NCI-H774 (cell line): ENCODE measurements at regions not wholly inside any gene's neighbourhood (a gene's known extent, or its start where the extent isn't known, plus 50 kb on each side); places are given as distances from the start of the nearest gene placed in this dataset.
"Not testable (repeated sequence)": the region's sequence is repeated elsewhere in the genome, so short reads cannot be mapped to it uniquely, and the experiment has no call there.

ENCODE experiments used
- DNase-seq: peaks from one replicate; lab custom pipeline; 2025; lab: John Stamatoyannopoulos, UW

DNA sequence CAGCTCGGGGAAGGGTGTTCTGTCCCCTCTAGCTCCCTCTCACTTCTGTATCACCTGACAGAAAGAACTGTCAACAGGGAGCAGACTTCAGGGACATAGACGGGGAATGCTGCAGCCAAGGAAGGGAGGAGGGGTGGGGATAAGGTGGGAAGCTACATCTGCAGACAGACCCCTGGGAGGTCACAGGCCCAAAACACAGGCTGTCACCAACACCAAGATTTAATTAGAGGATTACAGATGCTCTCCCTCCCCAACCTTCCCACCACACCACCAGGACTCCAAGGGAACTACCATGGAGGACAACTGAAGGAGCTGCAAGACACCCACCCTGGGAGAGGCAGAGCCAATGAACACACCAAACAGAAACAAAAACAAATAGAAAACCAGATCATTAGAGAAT lies 425.2 kb upstream of the VSTM2A start:
- DNase-seq: no peak

DNA sequence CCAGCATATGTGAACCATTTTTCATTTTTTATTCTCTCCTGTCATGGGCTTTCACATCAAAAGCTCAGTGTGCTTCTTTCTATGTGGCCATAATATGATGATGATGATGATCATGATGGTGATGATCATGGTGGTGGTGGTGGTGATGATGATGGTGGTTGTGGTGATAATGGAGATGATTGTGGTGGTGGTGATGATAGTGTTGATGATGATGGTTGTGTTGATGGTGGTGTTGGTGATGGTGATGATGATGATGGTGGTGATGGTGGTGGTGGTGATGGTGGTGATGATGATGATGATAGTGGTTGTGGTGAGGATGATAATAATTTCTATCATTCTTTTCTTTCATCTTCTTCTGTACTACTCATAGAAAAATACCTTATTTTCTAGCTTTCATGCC lies 413.1 kb upstream of the VSTM2A start:
- no peak for DNase-seq

DNA sequence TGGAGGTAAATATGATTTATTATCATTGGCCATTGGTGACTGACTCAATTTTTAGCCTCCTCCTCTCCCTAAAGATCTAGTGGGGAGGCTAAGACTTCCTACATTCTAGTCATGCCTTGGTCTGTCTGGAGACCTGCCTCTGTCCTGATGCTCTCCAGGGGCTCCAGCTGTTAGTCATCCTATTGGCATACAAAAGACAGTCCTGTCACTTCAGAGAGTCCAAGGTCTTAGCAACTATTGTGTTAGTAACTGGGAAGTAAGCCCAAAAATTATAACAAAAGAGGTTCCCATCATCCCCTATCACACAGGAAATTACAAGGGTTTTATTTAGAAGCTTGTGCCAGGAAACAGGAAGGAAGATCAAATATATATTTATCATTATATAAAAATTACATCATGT lies 400.6 kb upstream of the VSTM2A start:
- no peak for DNase-seq

DNA sequence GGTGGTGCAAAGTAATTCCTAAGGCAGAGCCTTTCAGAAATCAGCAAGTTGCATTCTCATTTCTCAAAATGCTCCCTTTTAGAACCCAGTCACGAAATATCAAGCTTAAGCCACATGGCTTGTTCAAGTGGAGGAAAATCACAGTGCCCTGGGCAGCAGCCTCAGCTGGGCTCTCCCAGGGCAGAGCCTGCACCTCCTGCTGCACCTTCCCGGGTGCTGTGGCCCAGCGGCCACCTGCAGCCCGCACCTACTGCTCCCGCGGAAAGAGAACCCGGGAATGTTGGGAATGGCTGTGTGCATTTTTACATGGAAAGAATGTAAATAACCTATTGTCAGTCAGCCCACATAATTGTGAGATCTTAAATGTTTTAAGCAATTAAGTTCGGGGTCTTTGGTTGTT lies 396.5 kb upstream of the VSTM2A start:
- DNase-seq: no peak

DNA sequence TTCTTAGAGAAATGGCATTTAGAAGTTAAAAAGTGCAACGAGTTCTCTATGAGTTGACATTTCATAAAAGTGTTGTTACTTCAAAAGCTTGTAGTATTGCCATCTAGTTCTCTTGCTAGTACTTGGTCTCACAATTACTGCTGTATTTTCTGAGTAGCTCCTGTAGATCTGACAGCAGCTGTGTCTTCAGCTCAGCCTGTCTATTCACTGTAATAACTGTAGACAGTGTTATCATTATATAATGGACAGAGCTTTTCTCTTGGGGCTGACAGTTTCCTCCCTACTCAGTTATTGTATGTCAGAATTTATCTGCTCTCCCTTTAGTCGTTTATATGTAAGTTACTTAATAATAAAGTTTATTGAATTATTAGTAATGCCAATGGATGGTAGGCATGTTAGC lies 388.7 kb upstream of the VSTM2A start:
- DNase-seq: no peak

DNA sequence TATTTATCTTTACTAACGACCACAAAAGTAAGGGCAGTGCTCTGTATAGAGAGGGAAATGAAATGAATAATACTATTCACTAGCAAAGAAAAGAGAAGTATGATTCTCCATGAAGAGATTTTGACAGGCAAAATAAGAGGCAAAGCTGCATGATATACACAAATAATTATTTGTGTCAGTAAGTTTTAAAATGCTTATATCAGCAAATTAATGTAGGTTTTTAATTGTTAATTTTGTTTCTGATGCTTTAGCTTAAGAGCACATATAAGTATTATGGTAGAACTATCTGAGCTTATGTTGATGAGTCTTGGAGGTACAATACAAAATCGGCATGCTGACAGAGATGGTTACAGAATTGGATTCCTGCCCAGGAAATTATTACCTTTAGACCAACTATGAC lies 383.1 kb upstream of the VSTM2A start:
- no peak for DNase-seq

DNA sequence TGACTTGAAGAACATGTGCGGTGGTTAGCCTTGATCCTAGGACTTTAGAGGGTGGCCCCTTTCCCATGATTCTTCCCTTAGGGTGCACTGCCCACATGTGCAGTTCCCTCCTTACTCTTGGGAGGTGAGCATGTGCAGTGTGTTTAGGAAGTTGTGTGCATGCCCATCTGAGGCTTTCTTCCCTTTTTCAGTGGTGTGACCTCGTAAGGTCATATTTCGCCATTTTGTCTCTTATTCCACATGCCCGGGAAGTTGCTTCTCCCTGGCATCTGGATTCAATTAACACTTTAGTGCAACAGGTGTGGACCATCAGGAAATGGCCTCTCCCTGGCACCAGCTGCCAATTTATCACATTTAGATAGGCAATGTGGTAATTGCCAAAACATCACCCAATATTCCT lies 380.6 kb upstream of the VSTM2A start:
- DNase-seq: no peak

DNA sequence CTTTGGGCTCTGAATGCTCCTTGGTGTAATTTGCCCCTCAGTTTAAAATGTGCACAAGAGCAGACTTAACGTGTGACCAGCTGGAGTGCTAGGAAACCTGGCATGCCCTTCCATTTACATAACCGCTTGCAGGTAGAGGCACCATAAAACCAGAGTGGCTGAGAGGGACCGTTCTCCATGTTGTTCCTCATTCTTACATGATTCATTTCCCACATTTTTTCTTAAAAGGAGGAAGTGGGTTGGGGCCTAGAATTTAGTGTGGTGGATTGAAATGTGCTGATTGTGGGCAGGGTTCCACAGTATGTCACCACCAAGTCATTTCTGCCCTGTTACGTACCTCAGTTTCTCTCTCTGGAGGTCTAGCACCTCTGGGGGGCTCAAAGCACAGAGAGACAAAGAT lies 375.8 kb upstream of the VSTM2A start:
- DNase-seq: no peak

DNA sequence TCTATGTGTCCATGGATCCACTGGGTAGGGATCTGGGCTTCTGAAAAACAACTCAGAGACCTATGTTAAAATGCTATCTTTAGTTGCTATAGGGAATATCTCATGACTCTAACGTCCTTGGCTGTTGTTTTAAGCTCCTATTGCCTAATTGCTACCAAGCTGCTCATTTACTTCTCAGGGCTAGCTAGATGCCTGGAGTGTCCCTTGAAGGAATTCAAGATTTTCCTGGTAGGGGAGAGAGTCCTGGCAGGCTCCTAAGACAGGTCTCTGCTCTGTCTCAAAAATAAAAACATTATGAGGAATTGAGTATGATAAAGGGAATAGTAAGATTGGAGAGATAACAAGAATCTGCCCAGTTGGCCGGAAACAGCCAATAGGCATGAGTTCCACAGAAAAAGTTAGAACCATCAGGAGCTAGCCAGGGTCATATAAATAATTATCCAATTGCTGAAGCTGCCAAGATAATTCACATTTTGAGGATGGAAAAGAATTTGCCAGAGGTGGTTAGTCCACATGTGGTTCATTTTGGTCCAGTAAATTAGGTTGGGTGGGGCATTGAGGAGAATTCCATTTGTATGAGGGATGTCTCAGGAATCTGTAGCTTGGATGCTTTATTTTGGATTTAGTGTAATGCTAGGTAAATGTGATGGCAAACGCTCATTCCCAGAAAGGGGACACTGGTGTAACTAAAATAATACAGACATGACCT lies 362.7 kb upstream of the VSTM2A start:
- no peak for DNase-seq

DNA sequence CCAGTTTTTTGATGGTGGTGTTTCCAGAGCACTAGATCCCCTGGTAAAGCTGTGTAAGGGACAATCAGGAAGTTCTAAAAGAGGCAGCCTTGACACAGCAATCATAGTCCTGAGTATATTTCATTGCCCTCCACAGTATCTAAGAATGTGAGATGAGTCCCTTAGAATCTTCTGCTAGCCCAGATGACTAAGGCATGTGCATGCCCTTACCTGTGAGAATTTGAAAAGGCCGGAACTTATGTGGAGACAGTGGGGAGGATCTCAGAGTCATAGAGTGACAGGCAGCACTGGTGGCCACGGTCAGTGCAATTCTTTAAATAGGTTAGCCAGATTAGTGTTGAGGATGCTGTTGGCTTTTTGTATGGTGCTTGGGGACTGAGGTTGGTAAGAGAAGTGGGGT lies 361.4 kb upstream of the VSTM2A start:
- no peak for DNase-seq

DNA sequence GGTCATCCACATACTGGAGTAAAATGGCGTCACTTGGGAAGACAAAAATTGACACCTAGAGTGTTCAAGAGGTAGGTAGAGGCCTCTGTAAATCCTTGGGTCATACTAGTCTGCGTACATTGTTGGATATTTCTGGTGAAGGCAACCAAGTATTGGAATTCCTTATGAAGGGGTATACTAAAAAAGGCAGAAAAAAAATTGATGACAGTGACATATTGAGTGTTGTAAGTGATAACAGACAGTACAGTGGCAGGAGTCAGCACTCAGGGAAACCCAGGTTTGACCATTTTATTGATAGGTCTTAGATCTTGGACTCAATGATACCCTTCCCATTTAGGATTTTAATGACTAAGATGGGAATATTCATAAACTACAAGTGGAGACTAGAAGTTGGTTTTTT lies 359.1 kb upstream of the VSTM2A start:
- DNase-seq: no peak

DNA sequence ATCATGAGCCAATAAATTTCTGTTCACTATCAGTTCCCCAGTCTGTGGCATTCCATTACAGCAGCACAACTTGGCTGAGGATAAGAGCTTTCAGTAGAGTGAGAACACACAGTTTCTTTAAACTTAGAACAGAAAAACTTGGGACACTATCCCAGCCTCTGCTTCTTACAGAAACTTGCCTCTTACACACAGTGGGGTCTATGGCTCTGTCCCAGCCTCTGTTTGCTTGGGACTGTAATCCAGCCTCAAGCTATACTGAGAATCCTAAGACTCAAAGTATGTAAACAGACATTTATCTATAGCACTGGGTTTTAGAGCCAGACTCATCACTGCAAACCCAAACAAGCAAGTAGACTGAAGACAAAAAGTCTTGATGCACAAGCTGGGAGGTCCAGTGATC lies 355.8 kb upstream of the VSTM2A start:
- DNase-seq: no peak

DNA sequence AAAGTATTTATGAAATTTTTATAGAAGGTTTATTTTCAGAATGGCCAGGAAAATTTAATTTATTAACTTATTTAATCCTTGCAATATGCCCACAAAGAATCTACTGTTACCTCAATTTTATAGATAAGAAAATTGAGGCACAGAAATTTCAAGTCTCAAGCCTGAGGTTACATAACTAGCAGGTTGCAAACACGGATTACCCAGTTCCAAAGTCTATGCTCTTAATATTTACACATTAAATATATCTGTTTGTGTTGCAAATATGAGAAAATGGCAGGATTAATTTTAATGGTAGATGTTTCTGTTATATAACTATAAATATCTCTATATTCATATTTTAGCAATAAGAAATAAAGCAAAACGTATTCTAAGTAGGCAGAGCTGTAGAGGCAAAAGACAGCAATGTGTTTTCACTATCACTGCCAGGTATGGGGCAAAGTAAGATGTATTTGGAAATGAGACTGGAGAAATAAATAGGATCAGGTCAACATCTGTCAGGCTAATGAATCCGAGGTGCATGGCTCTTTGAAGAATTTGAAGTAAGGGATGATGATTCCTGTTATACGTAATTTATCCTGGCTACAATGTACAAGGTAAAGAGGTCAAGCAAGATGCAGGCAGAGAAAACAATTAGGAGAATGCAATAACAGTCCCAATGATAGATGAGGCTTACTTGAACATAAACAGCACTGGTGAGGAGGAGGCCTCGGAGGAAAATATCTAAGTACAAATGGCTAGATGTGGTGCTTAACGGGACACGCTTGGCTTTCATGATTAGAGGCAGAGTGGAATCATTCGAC lies 354.1 kb upstream of the VSTM2A start:
- no peak for DNase-seq

DNA sequence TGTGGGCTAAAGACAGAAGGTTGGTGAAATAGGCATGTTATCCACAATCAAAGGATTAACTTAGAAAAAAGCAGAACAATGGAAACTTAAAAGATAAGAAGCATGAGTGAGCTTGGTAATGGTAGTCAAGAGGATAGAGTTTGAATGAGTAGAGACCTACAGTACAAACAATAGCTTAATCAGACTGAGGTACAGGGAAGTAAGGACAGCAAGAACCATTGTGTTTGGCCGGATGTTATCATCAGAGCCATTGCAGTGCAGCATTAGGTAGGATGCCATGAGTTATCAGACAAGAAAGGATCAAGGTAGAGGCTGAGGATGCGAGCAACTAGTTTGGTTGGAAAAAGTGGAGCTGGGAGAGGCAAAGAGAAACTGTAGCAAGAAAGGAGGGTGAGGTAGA lies 353.3 kb upstream of the VSTM2A start:
- DNase-seq: no peak

DNA sequence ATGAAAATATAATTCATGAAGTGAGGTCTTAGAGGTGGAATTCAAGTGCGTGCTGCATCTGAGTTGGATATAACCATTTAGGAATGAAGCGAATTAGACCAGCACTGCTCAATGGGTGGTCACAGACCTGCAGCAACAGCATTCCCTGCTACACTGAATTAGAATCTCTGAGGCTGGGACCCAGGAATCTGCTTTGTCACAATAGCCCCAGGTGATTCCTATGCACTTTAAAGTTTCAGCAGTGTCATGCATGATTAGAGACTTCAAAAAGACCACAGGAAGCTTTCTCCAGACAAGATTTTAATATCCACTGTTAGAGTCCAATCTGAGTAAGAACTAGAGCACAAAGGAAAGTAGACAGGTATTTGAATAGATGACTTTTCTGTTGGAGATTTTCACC lies 352.8 kb upstream of the VSTM2A start:
- DNase-seq: no peak

DNA sequence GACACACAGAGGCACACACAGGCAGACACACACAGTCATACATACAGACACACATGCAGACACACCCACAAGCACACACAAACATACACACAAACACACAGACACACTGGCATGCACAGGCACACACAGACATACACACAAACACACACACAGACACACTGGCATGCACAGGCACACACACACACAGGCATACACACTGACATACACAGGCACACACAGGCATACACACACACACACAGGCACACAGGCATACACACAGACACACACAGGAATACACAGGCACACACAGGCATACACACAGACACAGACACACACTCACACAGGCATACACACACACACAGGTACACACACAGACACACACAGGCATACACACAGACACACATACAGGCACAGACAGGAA lies 340.7 kb upstream of the VSTM2A start:
- no peak for DNase-seq

DNA sequence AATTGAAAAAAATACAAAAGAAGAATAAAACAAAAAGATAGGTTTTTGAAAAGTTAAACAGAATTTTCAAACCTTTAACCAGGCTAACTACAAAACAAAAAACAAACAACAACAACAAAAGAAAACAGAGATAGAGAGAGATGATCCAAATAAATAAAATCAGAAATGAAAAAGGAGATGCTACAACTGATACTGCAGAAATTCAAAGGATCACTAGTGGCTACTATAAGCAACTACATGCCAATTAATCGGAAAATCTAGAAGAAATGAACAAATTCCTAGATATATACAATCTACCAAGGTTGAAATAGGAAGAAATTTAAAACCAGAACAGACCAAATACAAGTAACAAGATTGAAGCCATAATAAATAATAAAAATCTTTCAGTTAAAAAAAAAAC lies 326.8 kb upstream of the VSTM2A start:
- no peak for DNase-seq

DNA sequence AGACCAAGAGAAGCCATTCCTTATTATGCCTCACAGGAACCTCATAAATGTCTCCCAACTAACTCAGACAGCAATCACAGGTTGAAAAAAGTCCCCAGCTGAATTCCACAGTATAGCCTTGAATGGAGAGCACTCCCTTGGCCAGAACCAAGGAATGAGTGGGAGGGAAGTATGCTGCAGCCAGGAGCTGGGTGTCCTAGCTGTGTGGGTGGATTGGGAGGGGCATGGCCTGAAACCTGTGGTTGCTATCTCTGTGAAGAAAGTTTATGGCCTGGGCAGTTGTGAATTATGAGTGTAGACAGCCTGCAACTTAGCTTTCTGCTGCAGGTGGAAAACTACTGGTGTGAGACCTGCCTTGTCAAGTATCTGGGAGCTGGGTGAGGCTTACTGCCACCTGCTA lies 316.1 kb upstream of the VSTM2A start:
- not testable (repeated sequence) for DNase-seq

DNA sequence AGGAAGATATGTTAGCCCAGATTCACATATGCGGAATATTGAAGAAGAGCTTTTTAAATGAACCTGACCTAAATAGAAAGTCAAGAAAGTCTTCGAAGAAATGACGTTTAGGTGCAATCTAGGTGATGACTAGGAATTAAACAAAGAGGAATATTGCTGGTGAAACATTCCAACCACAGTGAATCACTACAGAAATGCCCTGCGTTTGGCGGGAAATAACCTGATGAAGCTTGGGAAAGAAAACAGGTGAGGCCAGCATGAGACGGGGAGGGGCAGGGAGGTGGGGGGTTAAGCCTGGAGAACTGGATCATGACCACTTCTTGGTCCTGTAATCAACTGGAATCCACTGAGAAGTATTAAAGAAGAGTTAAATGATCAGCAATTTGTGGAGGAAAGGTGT lies 299.4 kb upstream of the VSTM2A start:
- no peak for DNase-seq

DNA sequence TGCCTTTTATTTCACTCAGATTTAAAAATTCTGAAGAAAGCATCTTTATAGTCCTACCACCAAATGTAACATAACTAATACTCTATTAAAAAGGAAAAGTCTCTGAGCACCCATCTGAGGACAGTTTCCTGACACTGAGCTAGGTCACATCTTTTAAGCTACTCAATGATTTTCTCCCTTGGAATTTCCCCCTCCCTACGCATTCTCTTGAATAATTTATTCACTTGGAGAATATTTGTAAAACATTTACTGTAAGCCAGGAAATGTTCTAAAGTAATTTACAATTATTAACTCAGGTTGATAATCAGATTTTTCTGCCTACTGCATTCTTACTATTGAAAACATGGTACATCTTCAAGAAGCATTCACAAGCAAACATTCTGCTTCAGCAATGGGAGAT lies 297.2 kb upstream of the VSTM2A start:
- no peak for DNase-seq

DNA sequence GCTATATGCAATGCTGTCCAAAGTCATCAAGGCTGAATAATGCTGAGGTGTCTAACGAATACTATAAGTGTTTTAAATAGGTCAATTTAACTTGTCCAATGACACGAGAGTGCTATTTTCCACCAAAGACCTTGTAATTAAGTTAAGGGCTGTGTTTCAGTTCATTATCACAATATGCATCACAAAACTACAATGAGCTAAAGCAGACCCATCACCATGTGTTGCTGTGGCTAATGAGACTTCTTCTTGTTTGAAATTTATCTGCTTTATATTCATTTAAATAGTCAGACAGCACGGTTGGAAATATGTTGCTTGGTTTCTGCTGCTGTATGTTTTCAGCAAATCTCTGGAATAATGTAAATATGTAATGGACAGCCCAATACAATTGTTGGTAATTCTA lies 292.5 kb upstream of the VSTM2A start:
- DNase-seq: no peak

DNA sequence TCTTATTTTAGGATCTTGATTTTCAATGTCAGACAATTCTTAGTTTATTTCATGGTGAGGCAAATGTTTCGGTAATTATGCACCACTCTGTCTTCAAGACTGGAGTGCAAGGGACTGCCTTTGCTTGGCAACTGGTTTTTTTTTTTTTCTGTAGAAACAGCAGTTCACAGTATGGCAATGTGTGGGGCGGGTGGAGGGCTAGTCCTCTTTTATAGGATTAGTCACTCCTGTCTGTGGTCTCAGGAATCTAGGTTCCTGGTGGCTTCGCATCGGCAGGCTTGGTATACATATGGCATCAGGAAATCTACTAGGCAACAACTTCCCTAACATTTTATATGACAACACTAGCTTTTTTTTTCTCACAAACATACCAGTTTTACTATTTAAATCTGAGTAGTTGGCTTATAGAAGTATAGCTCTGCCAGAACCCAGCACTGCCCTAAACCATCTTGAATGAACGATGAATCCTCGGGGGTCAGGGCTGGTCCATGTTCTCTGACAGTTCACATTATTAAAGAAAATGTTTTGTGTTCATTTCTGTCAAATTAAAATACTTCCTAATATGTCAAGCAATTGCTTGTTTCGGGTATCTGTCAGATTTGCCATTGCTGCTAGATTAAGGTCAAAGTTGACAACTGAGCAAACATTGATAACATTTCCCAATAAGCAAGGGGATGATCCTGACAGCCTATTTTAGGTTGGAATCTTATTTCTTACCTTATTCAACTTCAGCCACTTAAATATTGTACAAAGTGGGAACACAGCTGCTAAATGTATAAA lies 289.7 kb upstream of the VSTM2A start:
- no peak for DNase-seq

DNA sequence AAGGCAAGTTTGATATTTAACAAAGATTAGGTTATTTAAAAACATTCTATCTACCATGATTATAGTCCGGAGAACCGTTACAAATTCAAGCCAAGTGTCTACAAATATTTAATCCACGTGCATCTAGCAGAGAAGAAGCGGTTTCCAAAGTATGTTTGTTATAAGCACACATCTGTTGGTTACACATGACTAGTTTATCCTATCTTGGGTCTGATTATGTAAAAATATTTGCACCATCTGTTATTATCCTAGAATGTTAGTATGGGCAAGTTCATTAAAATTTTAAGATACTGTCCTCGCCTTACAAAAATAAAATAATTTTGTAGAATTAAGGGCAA lies 289.2 kb upstream of the VSTM2A start:
- DNase-seq: no peak
